ENCODE measurements at regions not wholly inside any gene's neighbourhood (a gene's known extent, or its start where the extent isn't known, plus 50 kb on each side); places are given as distances from the start of the nearest gene placed in this dataset.

DNA sequence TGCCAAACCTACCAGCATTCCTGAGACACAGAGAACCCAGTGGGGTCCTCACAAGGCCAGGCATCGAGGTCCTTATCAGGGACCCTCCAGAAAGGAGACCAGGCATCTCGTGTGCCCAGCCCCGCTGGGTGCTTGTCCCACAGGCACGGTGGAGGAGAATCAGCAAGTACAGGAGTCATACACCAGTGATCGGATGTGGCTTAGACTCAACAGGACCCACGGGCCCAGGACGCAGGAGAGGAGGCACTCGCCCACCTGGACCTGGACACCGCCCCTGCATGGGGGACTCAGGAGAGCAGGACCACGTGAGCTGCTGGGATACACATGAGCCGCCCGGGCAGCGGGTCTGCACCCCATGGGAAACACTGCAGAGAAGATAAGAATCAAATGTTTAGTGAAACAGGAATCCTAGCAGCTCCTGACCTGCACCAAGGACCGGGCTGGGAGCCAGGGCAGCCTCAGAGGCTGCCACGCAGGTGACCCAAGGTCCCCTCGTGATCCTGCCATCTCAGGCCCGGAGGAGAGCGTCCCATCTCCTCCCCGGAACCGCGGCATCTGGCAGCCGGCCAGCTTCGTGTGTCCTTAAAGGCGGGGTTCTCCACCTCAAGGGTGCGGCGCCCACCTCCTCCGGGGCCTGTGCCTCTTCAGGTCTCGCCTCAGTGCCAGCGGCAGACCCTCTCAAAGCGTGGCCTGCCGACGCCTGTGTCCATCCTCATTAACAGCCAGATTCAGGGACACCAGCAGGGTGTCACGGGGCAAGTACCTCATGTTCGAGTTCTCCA is 59.2 kb downstream of the FOXL3 start:
- TF ChIP-seq, protein P1, sequence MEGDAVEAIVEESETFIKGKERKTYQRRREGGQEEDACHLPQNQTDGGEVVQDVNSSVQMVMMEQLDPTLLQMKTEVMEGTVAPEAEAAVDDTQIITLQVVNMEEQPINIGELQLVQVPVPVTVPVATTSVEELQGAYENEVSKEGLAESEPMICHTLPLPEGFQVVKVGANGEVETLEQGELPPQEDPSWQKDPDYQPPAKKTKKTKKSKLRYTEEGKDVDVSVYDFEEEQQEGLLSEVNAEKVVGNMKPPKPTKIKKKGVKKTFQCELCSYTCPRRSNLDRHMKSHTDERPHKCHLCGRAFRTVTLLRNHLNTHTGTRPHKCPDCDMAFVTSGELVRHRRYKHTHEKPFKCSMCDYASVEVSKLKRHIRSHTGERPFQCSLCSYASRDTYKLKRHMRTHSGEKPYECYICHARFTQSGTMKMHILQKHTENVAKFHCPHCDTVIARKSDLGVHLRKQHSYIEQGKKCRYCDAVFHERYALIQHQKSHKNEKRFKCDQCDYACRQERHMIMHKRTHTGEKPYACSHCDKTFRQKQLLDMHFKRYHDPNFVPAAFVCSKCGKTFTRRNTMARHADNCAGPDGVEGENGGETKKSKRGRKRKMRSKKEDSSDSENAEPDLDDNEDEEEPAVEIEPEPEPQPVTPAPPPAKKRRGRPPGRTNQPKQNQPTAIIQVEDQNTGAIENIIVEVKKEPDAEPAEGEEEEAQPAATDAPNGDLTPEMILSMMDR (IDR thresholded peaks at IDR 0.05) = no peak
- no peak for TF ChIP-seq POLR2A (IDR thresholded peaks at IDR 0.05)

Data from heart left ventricle (tissue), 13 donors.